Fibroblast of gingiva (primary cell): ENCODE measurements at regions not wholly inside any gene's neighbourhood (a gene's known extent, or its start where the extent isn't known, plus 50 kb on each side); places are given as distances from the start of the nearest gene placed in this dataset.

ENCODE experiments used
- DNase-seq: peaks from one replicate; pipeline ENCODE4 v3.0.0-alpha.2; 2011; ENCODE audit warnings: low read depth

DNA sequence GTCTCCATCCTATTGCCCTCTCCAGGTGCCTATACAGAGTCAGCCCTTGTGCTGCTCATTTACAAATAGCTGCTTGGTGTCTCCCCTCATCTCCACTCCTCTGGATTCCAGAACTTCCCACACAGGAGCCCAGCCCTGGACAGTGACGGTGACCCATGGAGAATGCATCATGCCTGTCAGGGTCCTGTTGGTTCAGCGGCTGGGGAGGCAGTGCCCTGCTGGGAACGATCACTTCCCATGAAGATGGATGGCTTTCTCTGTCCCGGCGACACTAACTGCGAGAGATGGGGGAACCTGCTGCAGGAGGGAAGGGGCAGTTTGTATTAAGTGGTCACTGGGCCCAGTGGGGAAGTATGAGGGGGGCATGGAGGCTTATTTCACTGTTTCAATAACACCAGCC lies 395.0 kb upstream of the TBX3 start:
- DNase-seq = no peak

DNA sequence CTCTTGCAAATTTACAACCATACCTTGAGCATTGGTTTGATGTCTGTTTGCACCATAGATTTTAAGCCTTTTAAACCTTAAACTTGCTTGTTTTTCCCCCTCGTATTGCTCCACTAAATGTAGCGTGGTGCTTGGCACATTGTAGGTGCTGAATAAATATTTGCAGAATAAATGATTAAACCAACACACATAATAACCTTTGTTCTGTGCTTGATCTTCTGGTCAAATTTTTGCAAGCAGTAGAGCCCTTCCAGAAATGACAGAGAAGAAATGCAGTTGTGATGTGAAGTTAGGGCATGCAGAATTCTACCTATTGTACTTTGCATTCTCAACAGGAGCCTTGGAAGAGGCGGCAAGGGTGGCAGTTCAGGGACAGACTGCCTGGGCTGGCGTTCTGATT lies 394.4 kb upstream of the TBX3 start:
- no peak for DNase-seq

DNA sequence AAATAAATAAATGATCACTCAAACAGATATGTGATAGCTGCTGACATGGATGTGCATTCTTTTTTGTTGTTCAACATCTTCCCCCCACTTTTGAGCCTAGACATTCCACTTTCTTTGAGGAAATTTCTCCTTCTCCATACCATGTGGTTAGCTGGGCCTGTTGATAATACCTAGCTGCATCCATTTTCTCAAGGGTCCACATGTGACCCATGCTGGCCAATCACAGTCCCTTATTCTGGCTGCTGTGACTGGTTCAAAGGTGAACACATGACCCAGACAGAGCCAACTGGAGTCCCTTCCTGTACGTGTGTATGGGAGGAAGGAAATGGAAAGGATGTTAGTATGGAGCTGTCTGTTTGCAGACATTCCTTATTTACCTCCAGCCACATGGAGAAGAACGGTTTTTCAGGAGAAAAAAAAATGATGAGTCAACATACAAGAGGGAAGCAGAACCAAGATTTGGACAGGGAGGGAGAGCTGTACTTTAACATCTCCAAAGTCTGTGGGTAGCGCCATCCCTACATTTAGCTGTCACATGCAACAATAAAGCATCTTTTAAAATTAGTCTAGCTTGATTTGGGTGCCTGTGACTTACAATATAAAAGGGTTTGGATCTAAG lies 391.7 kb upstream of the TBX3 start:
- DNase-seq = no peak

DNA sequence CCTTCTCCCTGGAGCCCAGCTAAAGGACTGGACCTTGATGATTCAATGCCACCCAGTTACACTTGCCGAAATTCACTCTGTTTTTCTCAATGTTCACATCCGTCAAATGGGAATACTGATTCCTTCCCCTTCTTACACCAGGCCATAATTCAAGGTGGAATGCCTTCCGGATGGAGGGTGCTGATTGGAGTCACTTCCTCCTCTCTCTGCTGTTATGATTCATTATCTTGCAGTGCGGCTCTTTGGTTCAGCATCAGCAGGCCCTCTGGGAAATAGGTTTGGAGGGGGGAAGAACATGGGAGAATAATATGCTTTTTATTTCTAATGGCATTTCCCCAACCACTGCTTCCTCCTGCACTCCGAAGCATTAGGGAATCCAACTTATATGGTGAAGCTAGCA lies 390.6 kb upstream of the TBX3 start:
- no peak for DNase-seq

DNA sequence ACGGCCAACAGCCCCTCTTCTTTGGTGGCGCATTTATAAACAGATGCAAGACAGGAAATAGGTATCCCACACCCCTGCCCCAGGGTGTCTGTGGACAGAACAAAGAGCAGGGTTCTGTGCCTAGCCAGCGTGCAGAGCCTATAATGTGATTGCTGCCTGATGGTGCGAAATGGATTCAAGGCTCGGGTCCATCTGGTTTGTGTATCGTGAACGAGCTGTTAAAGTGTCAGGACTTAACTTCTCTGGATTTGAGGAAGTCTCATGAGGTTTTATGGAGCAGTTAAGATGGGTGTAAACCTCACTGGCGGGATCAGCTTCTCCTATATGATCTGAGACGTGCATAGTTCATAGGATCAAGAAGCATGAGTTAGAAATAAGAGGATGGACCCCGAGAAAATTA lies 388.7 kb upstream of the TBX3 start:
- DNase-seq = no peak

DNA sequence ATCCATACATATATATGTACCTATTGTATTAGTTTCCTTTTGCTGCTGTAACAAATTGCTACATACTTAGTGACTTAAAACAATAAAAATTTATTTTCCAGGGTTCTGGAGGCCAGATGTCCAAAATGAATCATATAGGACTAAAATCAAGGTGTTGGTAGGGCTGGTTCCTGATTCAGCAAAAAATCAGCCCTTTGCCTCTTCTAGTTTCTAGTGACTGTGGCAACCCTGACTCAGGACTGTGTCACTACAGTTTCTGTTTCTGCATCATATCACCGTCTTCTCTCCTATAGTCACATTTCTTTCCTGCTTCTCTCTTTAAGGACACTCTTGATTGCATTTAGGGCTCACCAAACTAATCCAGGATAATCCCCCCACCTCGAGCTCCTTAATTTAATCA lies 386.3 kb upstream of the TBX3 start:
- no peak for DNase-seq

DNA sequence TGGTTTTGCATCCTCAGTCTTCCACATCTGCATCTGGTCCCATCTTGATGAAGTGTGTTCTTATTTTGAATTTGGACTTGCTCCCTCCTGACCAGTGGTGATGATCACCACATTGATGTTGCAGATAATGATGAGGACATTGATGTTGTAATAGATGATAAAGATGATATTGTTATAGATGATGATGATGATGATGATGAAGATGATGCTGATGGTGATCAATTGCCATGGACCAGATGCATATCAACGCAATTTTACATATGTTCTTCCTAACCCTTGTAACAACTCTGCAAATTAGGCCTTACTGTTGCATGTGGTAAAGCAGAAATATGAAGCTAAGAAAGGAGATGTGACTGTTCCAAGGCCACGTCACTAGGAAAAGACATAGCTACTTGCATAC lies 380.3 kb upstream of the TBX3 start:
- DNase-seq = no peak

DNA sequence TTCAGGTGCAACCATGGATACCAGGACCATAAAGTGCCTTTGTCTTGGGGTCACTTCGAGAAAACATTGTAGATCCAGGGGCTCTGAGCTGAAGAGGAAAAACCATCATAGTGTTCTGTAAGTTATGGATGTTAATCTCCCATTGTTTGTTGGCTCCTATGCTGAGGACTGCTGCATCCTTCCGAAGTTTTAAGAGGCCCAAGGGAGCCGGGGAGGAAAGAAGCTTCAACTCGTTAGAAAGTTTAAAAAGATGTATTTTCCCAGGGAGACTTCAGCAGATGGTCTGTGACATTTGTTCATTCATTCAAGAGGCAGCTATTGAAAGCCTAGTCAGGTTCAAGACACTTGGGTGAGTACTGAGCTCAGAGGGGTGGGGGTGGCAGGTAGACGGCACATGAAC lies 378.8 kb upstream of the TBX3 start:
- no peak for DNase-seq

DNA sequence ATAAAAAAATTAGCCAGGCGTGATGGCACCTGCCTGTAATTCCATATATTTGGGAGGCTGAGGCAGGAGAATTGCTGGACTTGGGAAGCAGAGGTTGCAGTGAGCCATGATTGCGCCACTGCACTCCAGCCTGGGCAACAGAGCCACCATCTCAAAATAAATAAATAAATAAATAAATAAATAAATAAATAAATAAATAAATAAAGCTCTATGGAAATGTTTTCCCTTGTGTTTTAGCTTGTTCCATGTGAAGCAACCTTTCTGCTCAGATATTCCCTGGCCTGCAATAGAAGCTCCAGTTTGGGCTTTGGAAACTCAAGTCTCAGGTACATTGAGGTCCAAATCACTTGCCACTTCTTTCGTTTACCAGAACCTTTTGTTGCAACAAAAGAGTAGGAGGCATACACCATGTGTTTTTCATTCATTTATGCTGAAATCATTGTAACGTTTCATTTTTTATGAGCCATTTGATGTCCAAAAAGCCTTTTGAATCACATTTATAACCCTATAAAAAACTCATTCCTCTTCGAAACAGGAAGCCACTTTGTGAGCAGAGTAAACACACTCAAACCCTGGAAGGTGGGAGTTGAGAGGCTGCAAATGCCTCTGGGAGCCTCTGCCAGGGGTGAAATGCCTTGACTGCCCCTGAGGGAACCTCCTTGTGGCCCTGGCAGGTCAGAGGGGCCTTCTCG lies 376.6 kb upstream of the TBX3 start:
- DNase-seq = no peak

DNA sequence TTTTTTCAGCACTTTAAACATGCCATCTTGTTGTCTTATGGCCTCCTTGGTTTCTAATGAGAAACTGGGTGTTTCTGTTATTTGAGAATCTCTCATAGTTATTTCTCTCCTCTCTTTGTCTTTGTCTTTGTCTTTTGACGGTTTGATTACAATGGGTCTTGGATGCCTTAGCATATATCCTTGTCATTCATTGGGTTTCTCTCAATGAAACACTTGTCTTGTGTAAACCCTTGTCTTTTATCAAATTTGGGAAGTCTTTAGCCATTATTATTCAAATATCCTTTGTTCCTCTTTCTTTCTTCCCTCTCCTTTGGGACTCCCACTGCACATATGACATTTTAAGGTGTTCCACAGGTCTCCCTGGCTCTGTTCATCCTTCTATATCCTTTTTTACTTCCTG lies 373.5 kb upstream of the TBX3 start:
- no peak for DNase-seq

DNA sequence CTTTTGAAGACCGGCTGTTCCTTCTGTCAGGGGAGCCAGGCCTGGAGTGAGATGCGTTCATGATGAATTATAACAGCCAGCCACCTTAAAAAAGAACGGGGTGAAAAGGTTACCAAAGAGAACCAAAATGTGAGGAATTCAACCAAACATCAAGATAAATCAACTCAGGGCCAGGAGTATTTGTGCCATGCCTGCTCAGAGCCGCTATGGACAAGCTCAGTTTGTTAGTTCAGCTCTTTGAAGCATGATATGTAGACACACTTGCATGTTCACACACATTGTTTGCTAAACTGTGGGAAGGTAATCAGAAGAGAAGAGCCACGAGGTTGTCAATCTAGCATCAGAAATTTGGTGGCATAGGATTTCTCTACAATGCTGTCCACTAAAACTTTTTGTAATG lies 367.4 kb upstream of the TBX3 start:
- no peak for DNase-seq

DNA sequence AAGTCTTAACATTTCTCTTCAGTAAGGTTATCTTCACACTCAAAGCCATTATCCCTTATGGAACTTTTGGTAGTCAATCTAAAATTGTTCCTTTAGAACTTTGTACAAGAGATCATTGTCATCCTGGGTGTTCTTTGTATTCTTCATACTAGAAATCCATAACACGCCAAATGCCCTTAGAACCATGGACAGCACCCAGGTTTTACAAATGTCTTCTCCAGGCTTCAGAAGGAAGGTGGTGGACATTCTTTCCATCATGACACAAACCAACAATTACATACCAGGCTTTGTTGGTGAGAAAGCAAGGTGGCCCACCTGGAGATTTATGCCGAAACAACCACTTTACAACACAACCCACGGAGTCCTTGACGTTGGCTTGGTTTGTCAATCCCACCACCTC lies 365.6 kb upstream of the TBX3 start:
- DNase-seq = no peak

DNA sequence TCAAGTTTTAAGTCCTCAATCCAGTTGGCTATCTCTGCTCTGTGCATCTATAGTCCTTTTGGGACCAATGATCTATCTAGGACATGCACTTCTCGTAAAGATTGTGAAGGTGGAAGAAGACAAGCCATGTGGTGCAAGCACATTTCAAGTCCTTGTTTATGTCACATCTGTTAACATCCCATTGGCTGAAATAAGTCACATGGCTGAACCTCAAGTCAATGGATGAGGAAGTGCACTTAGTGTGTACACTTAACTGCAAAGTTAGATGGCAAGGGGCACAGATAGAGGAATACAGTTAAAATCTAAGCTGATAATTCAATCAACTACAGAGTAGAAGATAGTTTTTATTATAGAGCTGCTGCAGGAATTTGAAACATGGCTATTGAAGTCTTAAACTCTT lies 362.8 kb upstream of the TBX3 start:
- no peak for DNase-seq

DNA sequence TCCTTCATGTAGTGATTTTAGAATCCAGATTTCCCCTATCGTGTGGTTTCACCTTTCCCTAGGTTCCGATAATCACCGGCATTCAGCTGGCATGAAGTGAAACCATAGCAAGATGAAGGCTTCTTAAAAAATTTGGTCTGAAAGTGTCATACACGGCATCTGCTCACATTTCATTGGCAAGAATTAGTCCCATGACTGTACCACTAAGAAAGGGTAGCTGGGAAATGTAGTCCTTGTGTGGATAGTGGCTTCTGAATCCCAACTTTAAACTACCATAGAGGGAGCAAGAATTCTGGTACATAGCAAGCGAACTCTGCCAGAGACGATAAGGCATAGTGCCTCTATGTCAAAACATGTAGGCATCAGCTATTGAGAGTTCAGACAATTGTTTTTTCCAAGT lies 360.1 kb upstream of the TBX3 start:
- peak; percentile 23 for DNase-seq

DNA sequence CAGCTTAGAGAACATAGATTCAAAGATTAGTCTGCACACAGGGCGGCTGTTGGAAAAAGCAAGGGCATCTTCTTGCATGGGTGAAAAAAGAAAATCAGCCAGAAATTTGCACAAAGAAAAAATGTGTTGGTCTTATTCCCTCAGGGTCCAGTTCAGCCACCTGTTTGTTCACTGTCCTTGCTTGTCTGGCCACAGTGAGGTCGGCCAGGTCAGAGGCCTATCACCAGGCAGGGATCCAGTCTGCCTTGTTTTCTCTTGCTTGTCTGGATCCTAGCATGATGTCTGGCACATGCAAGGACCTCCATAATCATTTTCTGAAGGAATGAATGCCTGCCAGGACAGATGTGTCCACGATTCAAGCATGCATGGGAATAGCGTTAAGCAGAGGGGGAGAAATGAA lies 359.1 kb upstream of the TBX3 start:
- no peak for DNase-seq

DNA sequence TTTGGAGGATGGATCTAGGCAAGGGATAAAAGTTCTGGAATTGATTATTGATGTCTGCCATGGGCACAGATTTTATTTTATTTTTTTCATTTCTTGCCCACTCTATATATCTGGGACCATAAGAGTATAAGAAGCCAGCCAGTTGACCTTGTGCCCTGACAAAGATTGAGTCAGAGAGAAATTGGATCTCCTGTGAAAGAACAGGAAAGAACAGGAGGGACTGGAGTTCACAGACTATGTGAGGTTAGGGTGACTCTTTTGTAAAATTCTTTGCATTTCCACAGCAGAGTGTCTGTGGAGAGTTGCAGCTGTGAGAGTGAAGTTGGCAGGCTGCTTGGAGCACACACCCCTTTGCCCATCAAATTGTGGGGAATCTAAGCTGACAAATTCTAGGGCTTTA lies 358.4 kb upstream of the TBX3 start:
- no peak for DNase-seq

DNA sequence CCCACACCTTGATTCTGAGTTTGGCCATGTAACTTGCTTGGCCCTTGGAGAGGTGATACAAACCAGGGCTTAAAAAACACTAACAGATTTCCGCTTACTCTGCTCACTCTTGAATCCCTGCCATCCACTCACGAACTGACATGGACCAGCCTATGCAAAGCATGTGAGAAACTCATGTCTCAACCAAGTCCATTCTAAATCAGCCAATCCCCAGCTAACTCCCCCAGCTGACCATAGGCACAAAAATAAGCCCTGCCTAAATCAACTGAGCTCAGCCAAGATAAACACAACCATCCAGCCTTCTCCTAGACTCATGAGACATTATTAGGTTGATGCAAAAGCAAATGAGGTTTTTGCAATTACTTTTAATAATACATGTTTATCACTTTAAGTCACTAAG lies 353.9 kb upstream of the TBX3 start:
- DNase-seq = peak; percentile 18

DNA sequence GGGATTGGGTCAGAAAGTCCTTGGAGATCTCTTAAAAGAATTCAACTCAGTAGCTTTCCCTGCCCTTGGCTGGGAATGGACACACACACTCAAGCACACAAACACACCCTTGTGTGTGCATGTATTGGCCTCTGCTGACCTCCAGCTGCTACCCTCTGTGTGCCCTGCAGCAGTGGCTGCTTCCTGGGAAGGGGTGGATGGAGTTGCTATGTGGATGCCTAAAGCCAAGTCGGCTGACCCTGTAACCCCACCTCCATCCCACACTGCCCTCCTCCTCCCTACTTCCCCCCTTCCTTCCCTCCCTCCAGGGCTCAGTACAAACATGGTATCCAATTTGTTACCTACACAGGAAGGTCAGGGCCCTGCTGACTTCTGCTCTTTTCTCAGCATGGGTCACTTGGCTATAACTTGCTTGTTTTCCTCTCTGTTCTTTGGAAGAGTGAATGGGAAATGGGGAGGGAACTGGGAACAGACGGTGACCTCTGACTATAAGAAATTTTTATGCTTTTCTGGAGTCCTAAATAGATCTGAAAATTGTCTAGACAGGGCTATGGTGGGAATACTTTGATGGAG lies 351.6 kb upstream of the TBX3 start:
- no peak for DNase-seq

DNA sequence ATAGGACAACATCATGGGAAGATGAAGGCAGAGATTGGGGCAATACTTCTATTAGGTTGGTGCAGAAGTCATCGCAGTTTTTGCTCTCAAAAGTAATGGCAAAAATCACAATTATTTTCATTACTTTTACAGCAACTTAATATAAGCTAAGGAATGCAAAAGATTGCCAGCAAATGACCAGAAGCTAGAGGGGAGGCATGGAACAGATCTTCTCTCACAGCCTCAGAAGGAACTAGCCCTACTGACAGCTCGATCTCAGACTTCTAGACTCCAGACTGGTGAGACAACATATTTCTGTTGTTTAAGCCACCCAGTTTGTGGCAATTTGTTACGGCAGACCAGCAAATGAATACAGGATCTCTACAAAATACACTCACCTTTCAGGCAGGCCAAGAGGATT lies 348.5 kb upstream of the TBX3 start:
- DNase-seq = no peak

DNA sequence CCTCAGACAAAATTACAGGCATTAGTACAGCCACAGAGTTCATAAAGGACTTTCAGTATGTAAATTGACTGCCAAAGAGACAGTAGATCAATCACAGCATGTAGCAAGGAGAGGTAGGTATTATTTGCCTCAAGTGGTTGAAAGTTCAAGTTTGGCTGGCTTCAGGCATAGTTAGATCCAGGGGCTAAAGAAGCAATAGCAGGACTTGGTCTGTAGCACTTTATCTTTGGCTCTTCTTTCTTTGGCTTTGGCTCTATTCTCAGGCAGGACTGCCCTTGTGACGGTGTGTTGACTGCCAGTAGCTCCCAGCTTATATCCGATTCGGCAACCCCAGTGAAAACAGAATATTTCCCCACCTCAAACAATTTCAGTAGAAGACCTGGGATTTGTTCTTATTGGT lies 346.0 kb upstream of the TBX3 start:
- no peak for DNase-seq

DNA sequence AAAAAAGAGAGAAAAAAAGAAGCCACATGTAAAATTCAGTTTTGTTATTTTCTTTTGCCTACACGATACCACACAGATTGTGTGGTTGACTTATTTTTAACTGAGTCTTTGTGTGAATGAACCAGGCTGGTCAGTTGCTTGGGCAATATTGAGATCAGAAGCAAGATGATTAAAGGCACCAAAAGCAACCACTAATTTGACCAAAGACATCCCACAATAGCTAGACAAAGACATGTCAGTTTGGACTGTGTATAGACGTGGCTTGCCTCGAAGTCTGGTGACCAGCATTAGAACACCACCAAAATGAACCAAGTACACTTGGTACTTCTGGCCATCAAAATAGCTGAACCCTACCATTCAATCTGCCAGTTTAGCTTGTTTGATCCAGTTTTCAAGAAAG lies 340.6 kb upstream of the TBX3 start:
- no peak for DNase-seq

DNA sequence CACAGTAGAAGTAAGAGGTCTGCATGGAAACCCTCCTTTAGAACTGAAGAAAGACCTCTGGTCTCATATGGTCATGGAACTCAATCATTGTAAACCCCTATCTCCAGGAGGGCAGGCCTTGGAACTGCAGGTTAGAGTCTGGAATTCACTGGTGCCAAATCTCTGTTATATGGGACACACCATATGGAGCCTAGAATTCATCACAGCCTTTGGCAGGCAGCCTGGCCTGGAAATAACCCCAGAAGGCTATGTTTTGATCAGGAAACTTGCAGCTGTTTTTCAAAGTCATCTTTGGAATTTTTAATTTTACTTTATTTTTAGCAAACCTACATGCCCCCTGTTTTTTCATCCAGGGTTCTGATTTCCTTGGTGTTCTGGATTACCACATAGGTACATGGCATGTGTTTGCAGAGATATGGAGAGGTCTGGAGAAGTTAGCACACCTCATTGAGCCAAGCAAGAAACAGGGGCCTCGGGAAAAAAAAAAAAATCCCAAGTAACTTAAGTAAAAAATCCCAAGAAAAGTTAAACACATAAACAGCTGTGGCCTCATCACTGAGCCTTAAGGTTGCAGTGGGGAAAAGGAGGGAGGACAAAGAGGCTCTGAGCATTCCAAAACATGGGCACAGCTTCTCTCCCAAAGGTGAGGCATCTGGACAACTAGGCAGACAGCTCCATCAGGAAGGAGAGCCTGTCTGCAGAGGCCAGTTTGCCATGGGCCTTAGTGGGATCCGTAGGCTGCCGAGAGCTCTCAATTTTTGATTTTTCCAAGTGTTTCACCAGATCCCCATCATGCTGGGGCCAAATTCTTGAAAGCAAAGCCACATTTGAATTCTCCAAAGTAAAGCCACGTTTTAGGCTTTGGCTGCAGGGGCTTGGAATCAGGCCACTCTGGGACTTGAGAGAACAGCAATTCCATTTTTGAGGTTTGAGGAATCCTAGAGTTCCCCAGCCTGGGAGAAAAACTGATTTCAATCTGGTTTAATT lies 339.6 kb upstream of the TBX3 start:
- peak; percentile 67 for DNase-seq

DNA sequence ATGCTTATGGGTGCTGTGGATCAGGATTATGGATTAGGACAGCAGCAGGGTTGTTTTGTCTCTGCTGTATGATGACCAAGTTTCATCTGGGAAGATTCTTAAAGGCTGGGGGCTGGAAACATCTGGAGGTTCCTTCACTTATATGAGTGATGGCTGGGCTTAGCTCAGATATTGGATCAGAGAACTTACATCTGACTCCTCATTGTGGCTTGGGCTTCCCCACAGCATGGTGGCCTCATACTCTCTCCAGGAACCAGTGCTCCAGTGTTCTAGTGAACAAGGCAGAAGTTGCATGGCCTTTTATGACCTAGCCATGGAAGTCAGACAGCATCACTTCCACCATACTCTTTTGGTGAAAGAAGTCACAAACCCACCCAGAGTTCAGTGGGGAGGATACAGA lies 336.1 kb upstream of the TBX3 start:
- no peak for DNase-seq
